Cardiac fibroblast (primary cell): ENCODE measurements at regions not wholly inside any gene's neighbourhood (a gene's known extent, or its start where the extent isn't known, plus 50 kb on each side); places are given as distances from the start of the nearest gene placed in this dataset.

Experiments used
- DNase-seq, 2 donors: peaks; one replicate each; pipeline versions ENCODE4 v3.0.0 to v3.0.0-alpha.2; 2010; ENCODE audit warnings: low read depth in 2 of 2
- H3K4me3 ChIP-seq, 2 donors: replicated peaks in 1 of 2; 1 replicate in 1 of 2; 2 replicates in 1 of 2; pipeline ENCODE4 v1.5.1; 2011; ENCODE audit warnings: low read depth in 2 of 2, low read length in 2 of 2, mild to moderate bottlenecking in 2 of 2, moderate library complexity in 1 of 2
- CTCF ChIP-seq: IDR thresholded peaks from one replicate; pipeline ENCODE4 v1.5.1; 2011; ENCODE audit warnings: low read depth, mild to moderate bottlenecking, low read length, inconsistent platforms

DNA sequence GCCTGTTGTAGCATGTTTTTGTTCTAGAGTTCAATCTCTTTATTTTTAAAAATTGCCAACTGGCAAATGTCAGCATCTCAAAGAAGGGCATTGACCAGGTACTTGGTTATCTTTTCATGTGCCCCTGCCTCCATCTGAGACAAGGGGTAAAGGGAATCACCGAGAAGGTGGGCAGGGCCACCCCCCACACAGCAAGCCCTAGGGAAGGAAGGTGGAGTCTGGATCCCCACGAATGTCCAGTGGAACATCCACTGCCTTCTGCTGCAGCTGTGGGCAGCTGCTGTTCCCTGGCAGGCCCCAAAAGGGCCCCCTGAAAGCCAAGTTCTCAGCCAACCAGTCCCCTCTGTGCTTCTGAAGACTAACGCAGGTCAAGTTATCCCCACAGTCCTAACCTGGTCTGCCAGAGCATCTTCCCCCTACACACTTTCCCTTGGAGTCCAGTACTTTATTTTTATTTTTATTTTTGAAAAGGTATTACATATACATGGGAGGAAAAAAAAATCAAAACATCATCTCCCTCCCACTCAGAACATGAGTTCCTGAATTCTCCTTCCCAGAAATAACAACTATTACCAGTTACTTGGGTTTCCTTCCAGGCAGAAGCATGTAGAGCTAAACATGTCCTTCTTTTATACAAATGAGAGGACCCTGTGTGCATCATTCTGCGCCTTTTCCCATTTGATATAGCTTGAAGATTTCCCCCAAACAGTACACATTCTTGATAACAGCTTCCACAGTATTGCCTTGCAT is 253.7 kb downstream of the MAFB start:
- DNase-seq = no peak
- H3K4me3 ChIP-seq = no peak overlapping the region
- no peak for TF ChIP-seq CTCF

- no peak for DNase-seq
- no peak overlapping the region for H3K4me3 ChIP-seq
- no peak for TF ChIP-seq CTCF
Measured at GRCh38 chr20:40434122-40434521, 254.9 kb downstream of the MAFB start.

DNA sequence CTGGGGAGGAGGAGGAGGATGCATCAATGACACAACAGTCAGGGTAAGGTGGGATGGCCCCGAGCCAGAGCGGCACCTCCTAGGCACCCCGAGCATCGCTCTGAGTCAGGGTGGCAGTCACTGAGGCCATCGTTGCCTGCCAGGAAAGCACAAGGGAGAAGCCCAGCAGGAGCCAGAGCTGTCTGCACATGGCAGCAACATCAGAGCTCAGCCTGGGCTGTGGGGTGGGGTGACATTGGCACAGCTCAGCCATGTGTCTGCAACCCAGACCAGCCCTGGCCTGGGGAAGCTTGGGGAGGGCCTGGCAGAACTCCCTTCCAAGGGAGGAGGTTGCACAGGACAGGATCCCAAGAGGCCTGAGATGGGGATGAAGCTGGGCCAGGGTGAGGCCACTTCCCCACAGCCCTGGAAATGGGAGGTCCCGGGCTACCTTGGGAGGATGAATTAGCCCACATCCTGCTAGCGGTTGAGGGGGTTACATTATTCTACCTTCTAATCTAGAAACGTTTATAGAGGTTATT is 255.6 kb downstream of the MAFB start:
- DNase-seq = no peak
- no peak overlapping the region for H3K4me3 ChIP-seq
- no peak for TF ChIP-seq CTCF

- no peak overlapping the region for H3K4me3 ChIP-seq
- TF ChIP-seq CTCF = no peak
- no peak for DNase-seq
Measured at GRCh38 chr20:40431611-40432010, 257.4 kb downstream of the MAFB start.

GRCh38 chr20:40431112-40431511 is 257.9 kb downstream of the MAFB start:
- no peak for DNase-seq
- no peak for TF ChIP-seq CTCF
- H3K4me3 ChIP-seq = no peak overlapping the region

GRCh38 chr20:40427026-40427425 is 262.0 kb downstream of the MAFB start:
- DNase-seq = no peak
- TF ChIP-seq CTCF = no peak

More at GRCh38 chr20:40427026-40427425, 262.0 kb downstream of the MAFB start:
- H3K4me3 ChIP-seq = no peak overlapping the region
